ENCODE measurements at regions not wholly inside any gene's neighbourhood (a gene's known extent, or its start where the extent isn't known, plus 50 kb on each side); places are given as distances from the start of the nearest gene placed in this dataset.

DNA sequence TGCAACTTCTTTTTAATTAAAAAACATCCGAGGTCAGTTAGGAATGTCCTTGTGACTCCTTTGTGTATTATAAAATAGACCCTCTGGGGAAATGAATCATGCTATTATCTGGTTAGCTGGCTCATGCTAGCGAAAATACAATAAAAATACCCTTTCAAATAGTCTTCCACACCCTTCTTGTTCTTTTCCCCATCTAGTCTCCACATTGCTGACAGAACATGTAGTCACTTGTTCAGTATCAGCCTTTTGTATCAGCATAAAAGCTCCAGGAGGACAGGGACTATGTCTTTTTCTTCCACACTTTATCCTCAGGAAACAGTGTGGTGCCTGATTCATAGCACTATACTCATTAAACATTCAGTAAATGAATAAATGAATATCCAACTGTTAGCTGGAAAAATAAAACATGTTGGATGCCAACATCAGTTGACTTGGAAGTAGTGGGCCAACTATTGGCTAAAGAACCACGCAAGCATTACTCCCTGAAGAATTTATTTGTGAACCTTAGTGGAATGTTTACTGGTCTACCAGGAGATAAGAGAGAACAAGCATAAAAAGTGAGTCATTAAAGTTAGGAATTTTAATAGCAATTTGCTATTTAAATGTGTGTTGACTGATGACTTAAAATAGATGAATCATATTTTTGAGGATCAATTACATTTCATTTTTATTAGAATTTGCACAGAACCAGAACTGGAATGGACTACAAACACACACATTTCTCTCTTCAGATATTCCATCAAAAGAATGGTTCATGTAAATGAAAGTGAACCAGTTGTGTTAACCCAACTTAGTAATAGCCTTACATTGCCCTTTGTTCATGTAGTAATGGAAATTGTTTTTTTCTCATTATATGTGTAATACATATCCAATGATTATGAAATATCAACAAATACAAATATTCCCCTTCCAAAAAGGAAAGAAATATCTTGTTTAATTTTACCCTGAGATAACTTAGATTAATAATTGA lies 129.6 kb downstream of the DKK1 start:
- TF ChIP-seq, protein P1, sequence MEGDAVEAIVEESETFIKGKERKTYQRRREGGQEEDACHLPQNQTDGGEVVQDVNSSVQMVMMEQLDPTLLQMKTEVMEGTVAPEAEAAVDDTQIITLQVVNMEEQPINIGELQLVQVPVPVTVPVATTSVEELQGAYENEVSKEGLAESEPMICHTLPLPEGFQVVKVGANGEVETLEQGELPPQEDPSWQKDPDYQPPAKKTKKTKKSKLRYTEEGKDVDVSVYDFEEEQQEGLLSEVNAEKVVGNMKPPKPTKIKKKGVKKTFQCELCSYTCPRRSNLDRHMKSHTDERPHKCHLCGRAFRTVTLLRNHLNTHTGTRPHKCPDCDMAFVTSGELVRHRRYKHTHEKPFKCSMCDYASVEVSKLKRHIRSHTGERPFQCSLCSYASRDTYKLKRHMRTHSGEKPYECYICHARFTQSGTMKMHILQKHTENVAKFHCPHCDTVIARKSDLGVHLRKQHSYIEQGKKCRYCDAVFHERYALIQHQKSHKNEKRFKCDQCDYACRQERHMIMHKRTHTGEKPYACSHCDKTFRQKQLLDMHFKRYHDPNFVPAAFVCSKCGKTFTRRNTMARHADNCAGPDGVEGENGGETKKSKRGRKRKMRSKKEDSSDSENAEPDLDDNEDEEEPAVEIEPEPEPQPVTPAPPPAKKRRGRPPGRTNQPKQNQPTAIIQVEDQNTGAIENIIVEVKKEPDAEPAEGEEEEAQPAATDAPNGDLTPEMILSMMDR (IDR thresholded peaks at IDR 0.05), result no peak

DNA sequence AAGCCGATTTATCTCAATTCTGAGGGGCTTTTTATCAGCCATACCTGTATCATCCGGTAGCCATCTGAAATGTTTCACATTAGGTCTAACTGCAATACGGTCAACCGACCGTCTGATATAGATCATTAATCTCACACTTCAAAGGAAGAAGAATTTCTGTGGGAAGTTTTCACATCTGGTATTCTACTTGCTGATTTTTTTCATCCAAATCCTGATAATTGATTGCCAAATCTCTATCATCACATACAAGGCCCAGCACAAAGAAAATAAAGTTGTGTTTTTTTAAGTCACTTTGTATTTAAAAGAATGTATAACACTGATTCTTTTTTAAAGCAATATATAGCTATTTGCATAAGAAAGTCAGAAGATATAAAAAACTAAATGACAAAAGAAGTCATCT lies 132.3 kb downstream of the DKK1 start:
- TF ChIP-seq, protein P1 (IDR thresholded peaks at IDR 0.05), result no peak

DNA sequence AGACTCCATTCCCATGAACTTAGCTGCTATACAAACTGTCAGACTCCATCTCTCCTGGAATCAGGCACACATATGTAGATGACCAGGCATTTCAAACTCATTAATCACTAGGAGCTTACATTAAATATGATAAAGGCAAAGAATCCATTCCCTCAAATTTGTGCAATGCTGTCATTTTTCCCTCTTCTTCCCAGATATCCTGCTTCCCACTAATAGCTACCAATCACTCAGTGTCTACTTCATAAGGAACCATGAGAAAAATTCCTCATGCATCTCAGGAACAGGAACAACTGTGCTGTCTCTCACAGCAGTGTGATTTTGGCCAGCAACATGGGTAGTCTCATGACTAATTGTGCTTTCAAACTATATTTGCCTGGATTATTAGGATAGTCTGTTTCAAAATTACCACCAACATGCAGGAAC lies 133.9 kb downstream of the DKK1 start:
- TF ChIP-seq, protein P1 (IDR thresholded peaks at IDR 0.05), result no peak

DNA sequence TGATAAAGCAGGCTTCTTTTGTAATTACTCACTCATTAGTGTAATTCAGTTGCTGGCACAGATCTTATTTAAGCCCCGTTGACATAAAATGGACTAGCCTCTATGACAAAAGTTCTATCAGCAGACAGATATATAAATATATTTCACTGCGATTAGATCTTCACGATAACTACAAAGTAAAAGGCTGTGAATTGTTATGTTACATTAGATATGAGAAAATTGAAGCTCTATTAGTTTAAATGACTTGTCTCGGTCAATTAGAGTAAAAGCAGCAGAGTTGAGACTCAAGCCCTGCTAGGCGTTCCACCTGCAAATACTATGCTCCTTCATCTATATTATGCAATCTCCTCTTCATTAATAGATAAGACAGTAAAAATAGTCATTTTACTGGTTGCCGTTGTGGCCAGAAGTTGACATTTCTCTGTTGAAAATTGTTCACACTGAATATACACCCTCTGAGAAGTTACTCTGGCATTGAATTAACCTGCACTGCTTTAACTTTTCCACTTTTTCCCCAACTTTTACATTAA lies 136.7 kb downstream of the DKK1 start:
- TF ChIP-seq, protein P1 (IDR thresholded peaks at IDR 0.05), result no peak

DNA sequence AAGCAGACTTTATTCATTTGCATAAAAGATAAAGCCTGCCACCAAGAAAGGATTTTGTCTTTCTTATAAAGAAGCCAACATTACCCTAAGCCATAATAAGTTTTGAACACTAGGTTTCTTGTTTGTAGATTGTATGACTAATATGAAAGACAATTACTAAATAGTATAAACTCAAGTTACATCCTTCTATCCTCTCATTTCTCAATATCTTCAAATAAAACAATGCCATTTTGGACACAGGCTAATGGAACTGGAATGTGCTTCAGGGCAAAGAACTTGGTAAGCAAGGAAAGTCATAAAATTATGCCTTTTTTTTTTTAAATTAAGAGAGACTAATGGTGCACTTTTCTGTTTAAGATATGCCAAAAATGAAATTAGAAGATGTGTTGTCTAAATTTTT lies 137.7 kb downstream of the DKK1 start:
- TF ChIP-seq, protein P1 (IDR thresholded peaks at IDR 0.05), result no peak

DNA sequence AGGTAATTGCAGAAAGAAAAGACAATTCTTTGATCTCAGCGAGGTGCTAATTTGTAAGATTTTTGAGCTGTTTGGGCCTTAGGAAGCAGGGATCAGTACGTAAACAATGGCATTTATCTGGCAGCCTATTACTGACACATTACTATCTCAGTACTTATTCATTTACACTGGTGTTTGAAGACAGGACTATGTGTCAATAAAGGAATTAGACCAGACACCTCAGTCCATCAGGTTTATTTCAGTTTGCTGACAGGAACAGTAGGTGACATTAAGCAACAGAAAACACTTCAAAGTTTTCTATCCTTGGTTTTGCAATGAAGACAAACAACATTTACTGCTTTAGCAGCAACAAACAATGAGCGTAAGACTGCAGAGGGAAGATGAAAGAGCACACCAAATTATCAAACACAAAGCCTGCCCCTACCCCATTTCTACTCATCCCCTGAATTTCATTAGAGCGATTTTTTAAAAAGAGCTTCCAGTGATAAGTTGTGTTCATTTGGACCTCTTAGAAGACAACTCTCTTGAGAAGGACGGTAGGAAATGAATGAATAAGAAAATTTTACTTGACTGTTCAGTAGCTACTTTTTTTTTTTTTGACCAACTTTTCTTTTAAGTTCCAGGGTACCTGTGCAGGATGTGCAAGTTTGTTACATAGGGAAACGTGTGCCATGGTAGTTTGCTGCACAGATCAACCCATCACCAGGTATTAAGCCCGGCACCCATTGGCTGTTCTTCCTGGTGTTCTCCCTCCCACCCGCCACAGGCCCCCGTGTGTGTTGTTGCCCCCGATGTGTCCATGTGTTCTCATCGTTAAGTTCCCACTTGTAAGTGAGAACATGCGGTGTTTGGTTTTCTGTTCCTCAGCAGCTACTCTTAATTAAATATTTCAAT lies 138.8 kb downstream of the DKK1 start:
- TF ChIP-seq, protein P1 (IDR thresholded peaks at IDR 0.05), result no peak

DNA sequence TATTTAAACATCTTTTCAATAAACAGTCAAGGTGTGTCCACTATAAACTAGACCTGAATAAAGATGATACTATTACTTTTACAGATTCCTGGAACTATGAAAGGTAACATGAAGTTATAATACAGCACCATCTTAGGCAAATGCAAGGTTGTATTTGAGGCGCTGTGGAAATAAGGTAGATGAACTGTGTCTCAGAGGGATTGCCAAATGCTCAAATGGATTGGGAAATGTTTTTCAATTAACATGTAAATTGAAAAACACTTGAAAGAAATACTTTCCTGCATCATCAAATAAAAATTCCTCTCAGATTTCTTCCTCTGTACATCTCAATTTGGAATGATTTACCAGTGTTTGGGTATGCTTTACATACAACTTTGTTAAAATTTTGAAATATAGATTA lies 139.4 kb downstream of the DKK1 start:
- TF ChIP-seq, protein P1 (IDR thresholded peaks at IDR 0.05), result no peak
